GM10847 (cell line): ENCODE measurements at regions not wholly inside any gene's neighbourhood (a gene's known extent, or its start where the extent isn't known, plus 50 kb on each side); places are given as distances from the start of the nearest gene placed in this dataset.

Experiments used
- POLR2A ChIP-seq: IDR thresholded peaks from 2 replicates; pipeline ENCODE4 v1.6.1; 2011; ENCODE audit not compliant: insufficient read length; ENCODE audit errors: extremely low read depth

GRCh38 chr15:70200511-70201424 is 103.1 kb upstream of the TLE3 start:
- no peak for TF ChIP-seq POLR2A

- TF ChIP-seq POLR2A, result no peak
These were observed 102.1 kb upstream of the TLE3 start for GRCh38 chr15:70199540-70200410.

- TF ChIP-seq POLR2A, result no peak
These were observed 101.4 kb upstream of the TLE3 start for GRCh38 chr15:70199124-70199482.

GRCh38 chr15:70198441-70199123 is 100.9 kb upstream of the TLE3 start:
- no peak for TF ChIP-seq POLR2A

GRCh38 chr15:70197945-70198361 is 100.2 kb upstream of the TLE3 start:
- no peak for TF ChIP-seq POLR2A

GRCh38 chr15:70197318-70197944 is 99.7 kb upstream of the TLE3 start:
- no peak for TF ChIP-seq POLR2A

- peak; percentile 27 for TF ChIP-seq POLR2A
These were observed 98.9 kb upstream of the TLE3 start for GRCh38 chr15:70196372-70197316.

- TF ChIP-seq POLR2A, result no peak
These were observed 98.0 kb upstream of the TLE3 start for GRCh38 chr15:70195587-70196305.

- TF ChIP-seq POLR2A, result no peak
These were observed 97.5 kb upstream of the TLE3 start for GRCh38 chr15:70195171-70195570.

- TF ChIP-seq POLR2A, result no peak
These were observed 96.5 kb upstream of the TLE3 start for GRCh38 chr15:70194266-70194665.

GRCh38 chr15:70193734-70194133 is 96.0 kb upstream of the TLE3 start:
- no peak for TF ChIP-seq POLR2A

- no peak for TF ChIP-seq POLR2A
These were observed 94.8 kb upstream of the TLE3 start for GRCh38 chr15:70192490-70192889.

GRCh38 chr15:70192041-70192440 is 94.3 kb upstream of the TLE3 start:
- no peak for TF ChIP-seq POLR2A
